ENCODE measurements at regions not wholly inside any gene's neighbourhood (a gene's known extent, or its start where the extent isn't known, plus 50 kb on each side); places are given as distances from the start of the nearest gene placed in this dataset.

- WGBS, 2 experiments (ENCODE audit: extremely low coverage in 1 of 2, insufficient coverage in 1 of 2, insufficient read length in 1 of 2, insufficient replicate concordance in 2 of 2, low coverage in 1 of 2, low lambda C conversion rate in 2 of 2, missing lambda C conversion rate in 1 of 2), result 40 to 89% methylated on average over 1 to 4 of the region's 4 CpGs
- FAIRE-seq, result no peak
- CTCF ChIA-PET (ENCODE audit: partially characterized antibody), result interaction anchor here (0.7 to 3.2 kb wide), 4 partner anchors 14 to 624 kb away, joined by 3 to 19 read pairs (median 4); no protein-coding TSS in a partner anchor
- TF ChIP-seq CBX5 (IDR thresholded peaks at IDR 0.05; ENCODE audit: low read depth, low read length), result no peak
- TF ChIP-seq CTBP2 (IDR thresholded peaks at IDR 0.05; ENCODE audit: borderline replicate concordance, insufficient read depth, insufficient read length, low read length), result no peak
- no peak for TF ChIP-seq YY1 (IDR thresholded peaks at IDR 0.05; ENCODE audit: low read depth, low read length)
- TF ChIP-seq, protein P1, sequence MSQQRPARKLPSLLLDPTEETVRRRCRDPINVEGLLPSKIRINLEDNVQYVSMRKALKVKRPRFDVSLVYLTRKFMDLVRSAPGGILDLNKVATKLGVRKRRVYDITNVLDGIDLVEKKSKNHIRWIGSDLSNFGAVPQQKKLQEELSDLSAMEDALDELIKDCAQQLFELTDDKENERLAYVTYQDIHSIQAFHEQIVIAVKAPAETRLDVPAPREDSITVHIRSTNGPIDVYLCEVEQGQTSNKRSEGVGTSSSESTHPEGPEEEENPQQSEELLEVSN (IDR thresholded peaks at IDR 0.05), result no peak
- no peak for TF ChIP-seq ZNF274 (IDR thresholded peaks at IDR 0.05; ENCODE audit: borderline replicate concordance, extremely low read depth, low read length)
- no peak for TF ChIP-seq KDM4A (IDR thresholded peaks at IDR 0.05; ENCODE audit: low read depth, low read length, severe bottlenecking)
- no peak for TF ChIP-seq SIRT6 (IDR thresholded peaks at IDR 0.05; ENCODE audit: low read length)
- no peak for TF ChIP-seq JUND (IDR thresholded peaks at IDR 0.05; ENCODE audit: low read length)
- TF ChIP-seq BACH1 (IDR thresholded peaks at IDR 0.05; ENCODE audit: low read length), result no peak
- no peak for TF ChIP-seq RNF2 (IDR thresholded peaks at IDR 0.05; ENCODE audit: borderline replicate concordance, low read depth, low read length, missing control alignments, poor library complexity, severe bottlenecking)
- TF ChIP-seq, protein P2, sequence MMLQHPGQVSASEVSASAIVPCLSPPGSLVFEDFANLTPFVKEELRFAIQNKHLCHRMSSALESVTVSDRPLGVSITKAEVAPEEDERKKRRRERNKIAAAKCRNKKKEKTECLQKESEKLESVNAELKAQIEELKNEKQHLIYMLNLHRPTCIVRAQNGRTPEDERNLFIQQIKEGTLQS (IDR thresholded peaks at IDR 0.05; ENCODE audit: insufficient read depth, low read depth, low read length), result no peak
- TF ChIP-seq KDM5A (IDR thresholded peaks at IDR 0.05; ENCODE audit: low read length), result no peak
- no peak for TF ChIP-seq MAX (IDR thresholded peaks at IDR 0.05)
Measured at GRCh38 chr1:222109836-222110235, 367.9 kb upstream of the DUSP10 start.

More at GRCh38 chr1:222109836-222110235, 367.9 kb upstream of the DUSP10 start:
- POLR2A ChIA-PET (ENCODE audit: partially characterized antibody), result no interaction called here
- DNase-seq (ENCODE audit: low read depth in 1 of 2, low spot score in 2 of 2), result no peak
- H2AK5ac ChIP-seq (ENCODE audit: low read depth, low read length), result no peak overlapping the region
- H3K79me2 ChIP-seq (ENCODE audit: control insufficient read depth in 1 of 2, insufficient read depth in 2 of 2, low read length in 2 of 2), result no peaks in the 10 kb centered on the region
- no peak overlapping the region for H4K8ac ChIP-seq (ENCODE audit: extremely low read depth, insufficient read depth, low read length)
- no peak overlapping the region for H2BK120ac ChIP-seq (replicated peaks; ENCODE audit: low read depth, low read length)
- H2BK12ac ChIP-seq (ENCODE audit: low read depth, low read length), result no peak overlapping the region
- H3K9me3 ChIP-seq (ENCODE audit: insufficient read depth in 2 of 2, low read depth in 1 of 2, low read length in 1 of 2), result no peaks in the 10 kb centered on the region
- H3K23me2 ChIP-seq (ENCODE audit: low read depth, low read length), result no peaks in the 10 kb centered on the region
- no peak overlapping the region for H3K56ac ChIP-seq (replicated peaks; ENCODE audit: insufficient read length, low read depth, low read length)
- H4K5ac ChIP-seq (ENCODE audit: insufficient read length, low read depth, low read length), result no peak overlapping the region
- no peak overlapping the region for H2AFZ ChIP-seq (ENCODE audit: low read length)
- no peak overlapping the region for H3K4ac ChIP-seq (replicated peaks; ENCODE audit: insufficient read length, low read depth, low read length)
- H3K4me1 ChIP-seq (replicated peaks in 1 of 4; ENCODE audit: control insufficient read depth in 3 of 4, insufficient read depth in 4 of 4, low read length in 3 of 4), result peaks cover 0 to 2% (median 0%) of the 10 kb centered on the region in 4 experiments; a peak in 3 of 7 replicates
- H4K91ac ChIP-seq (replicated peaks; ENCODE audit: insufficient read length, low read length), result no peak overlapping the region
- H3K14ac ChIP-seq (ENCODE audit: insufficient read length), result no peak overlapping the region
- H3K27me3 ChIP-seq (replicated peaks in 1 of 4; ENCODE audit: control insufficient read depth in 3 of 4, extremely low read depth in 1 of 4, insufficient read depth in 3 of 4, low read length in 3 of 4), result no peaks in the 10 kb centered on the region; a peak in 3 of 7 replicates
- H3K36me3 ChIP-seq (ENCODE audit: control insufficient read depth in 2 of 4, insufficient read depth in 4 of 4, low read length in 3 of 4), result no peaks in the 10 kb centered on the region
- no peak overlapping the region for H2BK20ac ChIP-seq (ENCODE audit: low read length)
- H2BK5ac ChIP-seq (ENCODE audit: low read depth, low read length), result no peak overlapping the region
- no peak overlapping the region for H2BK15ac ChIP-seq (ENCODE audit: low read length)
- H4K20me1 ChIP-seq (replicated peaks in 1 of 2; ENCODE audit: control insufficient read depth in 1 of 2, insufficient read depth in 2 of 2, low read length in 2 of 2), result no peaks in the 10 kb centered on the region
- H3K4me2 ChIP-seq (ENCODE audit: insufficient read depth in 1 of 2, low read depth in 2 of 2, low read length in 2 of 2), result no peak overlapping the region
- H3K79me1 ChIP-seq (ENCODE audit: low read depth, low read length), result no peaks in the 10 kb centered on the region
- no peak overlapping the region for H3K23ac ChIP-seq (ENCODE audit: insufficient read length)
- H3K4me3 ChIP-seq (ENCODE audit: extremely low read depth in 1 of 4, insufficient read depth in 2 of 4, low read depth in 3 of 4, low read length in 4 of 4), result no peak overlapping the region
- H3K9ac ChIP-seq (replicated peaks in 1 of 4; ENCODE audit: extremely low read depth in 1 of 4, low read depth in 3 of 4, low read length in 3 of 4), result no peak overlapping the region
- no peak overlapping the region for H3K27ac ChIP-seq (ENCODE audit: low read depth, low read length)
- H3K18ac ChIP-seq (ENCODE audit: extremely low read depth, low read length), result no peak overlapping the region

All from H1 (cell line).